HG03095 (cell line): ENCODE measurements at regions not wholly inside any gene's neighbourhood (a gene's known extent, or its start where the extent isn't known, plus 50 kb on each side); places are given as distances from the start of the nearest gene placed in this dataset.
"Not testable (repeated sequence)": the region's sequence is repeated elsewhere in the genome, so short reads cannot be mapped to it uniquely, and the experiment has no call there.

Experiments
- ATAC-seq: cut with Tn5 transposase; IDR thresholded peaks from one replicate; pipeline ENCODE4 v1.9.1; 2021; ENCODE audit warnings: moderate library complexity; ENCODE audit not compliant: unreplicated experiment

GRCh38 chr18:44280479-44280878 is 400.2 kb upstream of the SETBP1 start:
- ATAC-seq: no peak

DNA sequence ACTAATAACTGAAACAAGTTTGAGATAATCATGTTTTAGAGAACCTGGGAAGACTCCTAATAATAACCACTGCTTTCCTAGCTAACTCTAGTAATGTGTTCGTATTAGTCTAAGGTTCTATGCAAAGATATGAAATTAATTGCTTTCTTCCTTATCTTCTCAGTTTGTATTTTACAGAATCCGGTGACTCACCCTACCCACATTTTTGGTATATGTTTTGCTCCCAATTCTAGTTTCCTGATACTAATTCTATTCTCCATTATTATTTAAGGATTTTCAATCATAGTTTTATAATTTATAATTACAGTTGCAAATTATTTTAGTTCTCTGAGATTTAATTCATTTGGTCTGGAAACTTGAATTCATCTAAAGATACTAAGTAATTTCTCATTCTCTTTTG is 394.6 kb upstream of the SETBP1 start:
- ATAC-seq: no peak

DNA sequence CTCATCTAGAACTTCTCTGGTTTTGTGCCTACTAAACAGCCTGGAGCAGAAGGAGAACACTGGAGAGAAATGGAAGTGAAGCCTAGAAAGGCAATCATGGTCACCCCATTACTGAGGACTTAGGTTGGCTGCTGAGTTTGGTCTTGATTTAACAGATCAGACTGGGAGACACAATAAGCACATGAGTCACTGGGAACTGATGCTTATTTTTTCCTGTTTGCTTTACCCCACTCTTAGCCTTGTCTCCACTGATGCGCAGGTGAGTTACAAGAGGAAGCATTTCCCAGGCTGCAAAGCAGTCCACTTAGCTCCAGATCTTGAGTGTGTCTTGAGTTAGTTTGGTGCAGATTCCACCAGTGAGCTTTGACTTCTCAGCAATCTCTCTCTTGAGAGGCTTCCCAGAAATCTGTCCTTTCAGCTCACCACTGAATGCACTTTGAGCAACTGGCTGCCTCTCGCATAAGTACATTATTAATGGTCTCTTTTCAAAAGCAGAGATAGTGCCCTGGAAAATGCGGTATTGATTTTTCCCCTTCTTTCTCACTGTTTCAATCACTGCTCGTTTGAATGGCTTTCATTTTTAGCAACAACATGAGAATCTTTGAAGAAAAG is 390.2 kb upstream of the SETBP1 start:
- no peak for ATAC-seq

GRCh38 chr18:44298566-44298965 is 382.1 kb upstream of the SETBP1 start:
- no peak for ATAC-seq

DNA sequence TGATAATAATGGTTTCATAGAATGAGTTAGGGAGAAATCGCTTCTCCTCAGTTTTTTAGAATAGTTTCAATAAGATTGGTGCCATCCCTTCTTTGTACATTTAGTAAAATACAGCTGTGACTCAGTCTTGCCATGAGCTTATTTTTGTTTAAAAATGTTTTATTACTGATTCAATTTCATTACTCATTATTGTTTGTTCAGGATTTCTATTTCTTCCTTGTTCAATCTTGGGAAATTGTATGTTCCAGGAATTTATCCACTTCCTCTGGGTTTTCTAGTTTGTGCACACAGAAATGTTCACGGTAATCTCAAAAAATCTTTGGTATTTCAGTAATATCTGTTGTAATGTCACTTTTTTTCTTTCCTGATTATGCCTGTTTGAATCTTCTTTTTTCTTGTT is 371.5 kb upstream of the SETBP1 start:
- no peak for ATAC-seq

DNA sequence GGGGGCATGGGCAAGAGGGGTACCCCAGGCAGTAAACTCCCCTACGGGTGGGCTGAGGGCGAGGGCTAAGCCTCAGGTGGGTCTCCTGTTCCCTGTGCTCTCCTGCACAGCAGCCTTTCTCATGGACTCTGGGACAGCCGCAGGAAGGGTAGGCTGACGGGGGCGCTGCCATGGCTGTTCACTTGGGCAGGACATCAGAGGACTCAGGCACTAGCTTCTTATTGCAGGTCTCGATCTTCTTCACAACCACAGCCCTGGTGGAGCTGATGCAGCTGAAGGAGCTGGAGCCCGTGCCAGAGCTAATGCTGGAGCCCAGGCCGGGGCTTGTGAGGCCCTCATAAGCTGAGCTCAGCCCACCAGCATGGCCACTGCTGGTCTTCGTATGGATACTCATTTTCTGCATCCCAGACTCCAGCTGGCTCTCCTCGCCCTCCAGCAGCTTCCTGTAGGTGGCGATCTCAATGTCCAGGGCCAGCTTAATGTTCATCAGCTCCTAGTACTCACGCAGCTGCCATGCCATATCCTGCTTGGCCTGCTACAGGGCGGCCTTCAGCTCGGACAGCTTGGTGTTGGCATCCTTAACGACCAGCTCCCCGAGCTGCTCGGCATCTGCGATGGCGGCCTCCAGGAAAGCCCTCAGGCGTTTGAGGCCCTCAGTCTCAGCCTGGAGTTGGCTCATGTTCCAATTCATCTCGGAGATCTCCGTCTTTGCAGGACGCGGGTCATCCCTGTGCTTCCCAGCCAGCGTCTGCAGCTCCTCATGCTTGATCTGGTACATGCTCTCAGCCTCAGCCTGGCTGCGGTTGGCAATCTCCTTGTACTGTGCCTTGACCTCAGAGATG is 359.8 kb upstream of the SETBP1 start:
- ATAC-seq: no peak

DNA sequence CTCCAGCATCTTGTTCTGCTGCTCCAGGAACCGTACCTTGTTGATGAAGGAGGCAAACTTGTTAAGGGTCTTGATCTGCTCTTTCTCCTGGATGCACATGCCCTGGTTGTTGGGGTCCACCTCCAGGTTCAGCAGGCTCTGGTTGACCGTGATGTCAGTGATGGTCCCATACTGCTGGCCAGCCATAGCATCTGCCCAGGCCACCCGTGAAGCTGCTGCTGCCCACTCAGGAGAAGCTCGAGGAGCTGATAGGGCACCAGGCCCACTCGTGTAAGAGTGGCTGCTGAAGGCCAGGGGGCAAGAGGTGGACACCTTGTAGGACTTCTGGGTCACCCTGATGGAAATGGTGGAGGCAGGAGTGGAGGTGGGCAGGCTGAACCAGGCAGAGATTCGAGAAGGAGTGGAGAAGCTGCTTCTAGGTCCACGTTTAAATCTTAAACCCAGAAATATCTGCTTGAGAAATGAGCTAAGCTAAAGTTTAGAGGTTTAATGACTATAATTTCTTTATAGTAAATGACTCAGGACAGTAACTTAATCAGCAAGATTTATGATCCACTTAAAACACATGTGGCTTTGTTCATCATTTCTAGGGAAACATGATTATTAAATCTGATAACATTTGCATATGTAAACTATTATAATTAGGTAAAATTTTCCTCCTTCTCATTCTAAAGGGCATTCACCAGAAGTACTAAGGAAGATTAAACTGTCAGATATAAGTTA is 358.7 kb upstream of the SETBP1 start:
- ATAC-seq: no peak

DNA sequence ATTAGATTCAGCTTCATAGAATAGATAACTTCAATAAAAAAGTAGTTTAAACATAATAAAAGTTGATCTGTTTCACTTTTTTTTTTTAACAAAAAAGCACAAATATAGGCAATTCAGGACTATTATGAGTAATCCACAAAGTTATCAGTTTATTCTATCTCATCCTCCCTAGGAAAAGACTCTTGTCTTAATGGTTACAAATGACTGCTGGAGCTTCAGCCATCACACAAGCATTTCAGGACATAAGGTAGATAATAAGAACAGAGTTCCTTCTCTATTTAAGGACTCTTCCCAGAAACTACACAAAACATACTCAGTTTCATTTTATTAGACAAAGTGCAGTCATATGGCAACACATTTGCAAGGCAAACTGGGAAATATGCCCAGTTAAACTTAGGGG is 357.6 kb upstream of the SETBP1 start:
- ATAC-seq: no peak

GRCh38 chr18:44324361-44324760 is 356.3 kb upstream of the SETBP1 start:
- no peak for ATAC-seq

GRCh38 chr18:44325903-44326635 is 354.6 kb upstream of the SETBP1 start:
- no peak for ATAC-seq

DNA sequence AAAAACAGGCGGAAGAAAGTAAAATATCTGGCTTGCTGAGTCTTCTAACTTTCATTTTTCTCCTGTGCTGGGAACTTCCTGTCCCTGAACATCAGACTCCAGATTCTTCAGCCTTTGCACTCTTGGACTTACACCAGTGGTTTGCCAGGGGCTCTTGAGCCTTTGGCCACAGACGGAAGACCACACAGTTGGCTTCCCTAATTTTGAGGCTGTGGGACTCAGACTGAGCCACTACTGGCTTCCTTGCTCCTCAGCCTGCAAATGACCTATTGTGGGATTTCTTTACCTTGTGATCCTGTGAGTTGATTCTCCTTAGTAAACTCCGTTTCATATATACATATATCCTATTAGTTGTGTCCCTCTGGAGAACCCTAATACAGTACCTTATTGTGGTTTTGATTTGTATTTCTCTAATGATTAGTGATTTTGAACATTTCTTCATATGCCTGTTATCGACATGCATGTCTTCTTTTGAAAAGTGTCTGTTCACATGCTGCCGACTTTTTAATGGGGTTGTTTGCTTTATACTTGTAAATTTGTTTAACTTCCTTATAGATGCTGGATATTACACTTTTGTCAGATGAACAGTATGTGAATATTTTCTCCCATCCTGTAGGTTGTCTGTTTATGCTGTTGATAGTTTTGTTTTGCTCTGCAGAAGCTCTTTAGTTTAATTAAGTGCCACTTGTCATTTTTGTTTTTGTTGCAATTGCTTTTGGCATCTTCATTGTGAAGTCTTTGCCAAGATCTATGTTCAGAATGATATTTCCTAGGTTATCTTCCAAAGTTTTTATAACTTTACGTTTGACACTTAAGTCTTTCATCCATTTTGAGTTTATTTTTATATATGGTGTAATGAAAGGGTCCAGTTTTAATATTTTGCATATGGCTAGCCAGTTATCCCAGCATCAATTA is 348.8 kb upstream of the SETBP1 start:
- ATAC-seq: no peak

DNA sequence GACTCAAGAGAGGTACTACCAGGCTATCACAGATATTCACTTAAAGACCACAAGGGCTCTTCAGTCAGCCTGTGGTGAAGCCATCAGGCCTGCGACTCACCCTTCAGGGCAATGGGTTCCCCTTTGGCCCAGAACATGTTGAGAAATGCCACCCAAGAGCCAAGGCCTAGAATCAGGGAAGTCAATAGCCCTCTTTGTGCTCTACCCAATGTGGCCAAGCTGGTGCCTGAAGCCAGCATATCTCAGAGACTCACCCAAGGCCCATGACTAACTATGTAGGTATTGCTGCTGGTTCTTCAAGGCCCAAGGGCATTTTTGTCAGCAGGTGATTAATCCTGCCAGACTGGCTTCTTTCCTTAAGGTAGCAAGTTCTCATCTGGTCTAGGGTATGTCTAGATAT is 338.9 kb upstream of the SETBP1 start:
- ATAC-seq: no peak

DNA sequence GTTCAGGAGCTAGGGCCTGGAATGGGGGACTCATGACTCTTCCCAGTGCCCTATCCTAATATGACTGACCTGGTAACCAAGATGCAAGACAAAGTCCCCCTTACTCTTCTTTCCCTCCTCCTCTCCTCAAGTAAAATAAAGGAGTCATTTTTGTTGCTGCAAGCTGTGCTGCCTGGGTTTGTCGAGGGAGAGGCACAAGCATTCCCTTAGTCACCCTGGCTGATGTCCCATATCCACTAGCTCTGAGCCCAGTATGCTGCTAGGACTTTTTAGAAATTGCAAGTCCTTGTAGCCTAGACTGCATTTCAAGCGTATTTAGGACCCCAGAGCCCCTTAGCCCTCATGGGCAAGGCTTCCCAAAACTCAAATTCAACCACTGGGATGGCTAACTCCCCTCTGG is 338.5 kb upstream of the SETBP1 start:
- no peak for ATAC-seq

- ATAC-seq: no peak
These were observed 337.7 kb upstream of the SETBP1 start for GRCh38 chr18:44342946-44343345.

DNA sequence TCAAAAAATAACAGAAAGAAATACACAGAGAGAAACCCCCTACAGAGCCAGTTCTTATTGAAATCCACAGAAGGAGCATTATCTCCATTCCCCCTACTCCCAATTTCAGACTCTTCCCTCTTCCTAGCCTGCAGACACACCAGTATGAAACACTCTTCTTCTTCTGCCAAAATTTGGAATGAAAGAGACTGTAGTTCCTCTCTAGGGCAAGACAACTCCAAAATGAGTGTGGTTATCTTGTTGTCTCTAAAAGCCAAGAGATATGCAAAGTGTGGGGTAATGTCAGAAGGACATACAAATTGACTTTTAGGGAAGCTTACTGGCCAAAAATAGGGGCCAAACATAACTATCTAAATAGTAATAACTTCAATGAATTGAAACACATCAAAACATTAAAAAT is 337.1 kb upstream of the SETBP1 start:
- ATAC-seq: no peak

GRCh38 chr18:44356566-44357157 is 324.0 kb upstream of the SETBP1 start:
- ATAC-seq: no peak

DNA sequence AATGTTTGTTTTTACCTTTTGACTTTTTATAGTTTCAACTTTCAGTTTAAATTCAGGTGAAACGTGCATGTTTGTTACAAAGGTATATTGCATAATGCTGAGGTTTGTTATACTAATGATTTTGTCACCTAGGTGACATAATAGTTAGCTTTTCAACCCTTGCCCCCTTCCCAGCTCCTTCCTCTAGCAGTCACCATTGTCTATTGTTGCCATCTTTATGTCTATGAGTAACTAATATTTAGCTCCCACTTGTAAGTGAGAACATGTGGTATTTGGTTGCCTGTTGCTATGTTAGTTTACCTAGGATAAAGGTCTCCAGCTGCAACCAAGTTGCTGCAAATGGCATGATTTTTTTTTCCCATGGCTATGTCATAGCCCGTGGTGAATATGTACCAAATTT is 322.3 kb upstream of the SETBP1 start:
- no peak for ATAC-seq

- ATAC-seq: not testable (repeated sequence)
These were observed 320.9 kb upstream of the SETBP1 start for GRCh38 chr18:44359741-44360140.

- not testable (repeated sequence) for ATAC-seq
These were observed 318.5 kb upstream of the SETBP1 start for GRCh38 chr18:44362213-44362612.

- ATAC-seq: no peak
These were observed 309.8 kb upstream of the SETBP1 start for GRCh38 chr18:44370861-44371260.
